ENCODE measurements at regions not wholly inside any gene's neighbourhood (a gene's known extent, or its start where the extent isn't known, plus 50 kb on each side); places are given as distances from the start of the nearest gene placed in this dataset.

DNA sequence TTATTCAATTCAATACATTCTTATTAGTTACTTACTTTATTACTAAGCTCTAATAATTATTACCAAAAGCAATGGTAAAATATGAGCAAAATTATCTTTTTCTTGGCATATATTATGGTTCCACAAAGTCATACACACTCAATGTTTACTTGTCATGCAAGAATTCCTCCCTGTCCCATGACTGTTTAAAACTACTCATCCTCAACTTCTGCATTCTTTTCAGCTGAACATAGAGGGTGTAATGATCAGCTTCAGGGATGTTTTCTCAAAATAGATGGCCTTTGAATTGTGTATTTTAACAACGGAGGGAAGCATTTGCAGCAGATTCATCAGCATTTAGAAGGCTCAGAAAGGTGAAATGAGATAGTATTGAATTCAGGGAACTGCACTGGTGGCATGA lies 499.0 kb downstream of the RWDD3 start:
- no peak overlapping the region for H3K4me3 ChIP-seq
- ChIA-PET POLR2A (no interaction called here), CTCF (ENCODE audit: low intra/inter-chr PET ratio) (no interaction called here)
- H3K79me2 ChIP-seq (ENCODE audit: control insufficient read depth, insufficient read depth, low read length): no peaks in the 10 kb centered on the region
- in situ Hi-C loops (cut with MboI) (no loop called here), intact Hi-C loops (cut with micrococcal nuclease) (no loop called here)
- H3K4me1 ChIP-seq (replicated peaks in 1 of 2; ENCODE audit: control insufficient read depth in 2 of 2, insufficient read depth in 2 of 2, low read length in 2 of 2): no peaks in the 10 kb centered on the region
- DNase-seq (ENCODE audit: extremely low read depth in 1 of 4, low spot score in 3 of 4): no peak
- no peak overlapping the region for H3K9ac ChIP-seq (ENCODE audit: insufficient read depth in 1 of 2, low read depth in 2 of 2, low read length in 2 of 2)
- H3K27ac ChIP-seq (ENCODE audit: extremely low read depth, low read depth, low read length): no peak overlapping the region
- no peaks in the 10 kb centered on the region for H3K27me3 ChIP-seq (ENCODE audit: control insufficient read depth in 2 of 2, insufficient read depth in 2 of 2, low read length in 2 of 2)
- FAIRE-seq: no peak
- H3K9me3 ChIP-seq (replicated peaks; ENCODE audit: control insufficient read depth, insufficient read depth, low read depth, low read length): 0 out of 2 replicates have a peak, but pooled peaks cover 2% of the 10 kb centered on the region
- no peaks in the 10 kb centered on the region for H4K20me1 ChIP-seq (replicated peaks; ENCODE audit: control insufficient read depth, insufficient read depth, low read length)
- H3K9me1 ChIP-seq (ENCODE audit: control insufficient read depth, insufficient read depth, low read length): no peaks in the 10 kb centered on the region
- H3K36me3 ChIP-seq (ENCODE audit: control insufficient read depth, insufficient read depth, low read length): no peaks in the 10 kb centered on the region
- ATAC-seq: no peak
- H2AFZ ChIP-seq (ENCODE audit: low read depth, low read length): no peak overlapping the region
- WGBS (ENCODE audit: insufficient coverage, low coverage, missing lambda C conversion rate): 8% methylated on average over 1 of the region's 1 CpG
- no peak overlapping the region for H3K4me2 ChIP-seq (ENCODE audit: insufficient read depth, low read length)
- no TSS peak for BruUV-seq (replicated peaks)
- TF ChIP-seq ZNF79 (CRISPR knock-in tag; IDR thresholded peaks at IDR 0.05; ENCODE audit: low read depth) (no peak), HDAC8 (tag; IDR thresholded peaks at IDR 0.05) (no peak), SMAD2 (IDR thresholded peaks at IDR 0.05; ENCODE audit: low read depth, low read length) (no peak), CREM (IDR thresholded peaks at IDR 0.05; ENCODE audit: low read depth) (no peak), HOXB6 (CRISPR knock-in tag; IDR thresholded peaks at IDR 0.05; ENCODE audit: borderline replicate concordance) (no peak), SIRT6 (IDR thresholded peaks at IDR 0.05; ENCODE audit: low read depth, low read length) (no peak), RBM25 (IDR thresholded peaks at IDR 0.05; ENCODE audit: low read depth, low read length, severe bottlenecking) (no peak), RBM14 (IDR thresholded peaks at IDR 0.05; ENCODE audit: borderline replicate concordance, insufficient read depth, low read depth, low read length) (no peak), TFAM (CRISPR knock-in tag; conservative IDR thresholded peaks at IDR 0.05) (no peak), TCF3 (CRISPR knock-in tag; IDR thresholded peaks at IDR 0.05) (no peak)
- TF ChIP-seq, protein P1, sequence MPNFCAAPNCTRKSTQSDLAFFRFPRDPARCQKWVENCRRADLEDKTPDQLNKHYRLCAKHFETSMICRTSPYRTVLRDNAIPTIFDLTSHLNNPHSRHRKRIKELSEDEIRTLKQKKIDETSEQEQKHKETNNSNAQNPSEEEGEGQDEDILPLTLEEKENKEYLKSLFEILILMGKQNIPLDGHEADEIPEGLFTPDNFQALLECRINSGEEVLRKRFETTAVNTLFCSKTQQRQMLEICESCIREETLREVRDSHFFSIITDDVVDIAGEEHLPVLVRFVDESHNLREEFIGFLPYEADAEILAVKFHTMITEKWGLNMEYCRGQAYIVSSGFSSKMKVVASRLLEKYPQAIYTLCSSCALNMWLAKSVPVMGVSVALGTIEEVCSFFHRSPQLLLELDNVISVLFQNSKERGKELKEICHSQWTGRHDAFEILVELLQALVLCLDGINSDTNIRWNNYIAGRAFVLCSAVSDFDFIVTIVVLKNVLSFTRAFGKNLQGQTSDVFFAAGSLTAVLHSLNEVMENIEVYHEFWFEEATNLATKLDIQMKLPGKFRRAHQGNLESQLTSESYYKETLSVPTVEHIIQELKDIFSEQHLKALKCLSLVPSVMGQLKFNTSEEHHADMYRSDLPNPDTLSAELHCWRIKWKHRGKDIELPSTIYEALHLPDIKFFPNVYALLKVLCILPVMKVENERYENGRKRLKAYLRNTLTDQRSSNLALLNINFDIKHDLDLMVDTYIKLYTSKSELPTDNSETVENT (CRISPR knock-in tag; IDR thresholded peaks at IDR 0.05): no peak
- TF ChIP-seq, protein P2, sequence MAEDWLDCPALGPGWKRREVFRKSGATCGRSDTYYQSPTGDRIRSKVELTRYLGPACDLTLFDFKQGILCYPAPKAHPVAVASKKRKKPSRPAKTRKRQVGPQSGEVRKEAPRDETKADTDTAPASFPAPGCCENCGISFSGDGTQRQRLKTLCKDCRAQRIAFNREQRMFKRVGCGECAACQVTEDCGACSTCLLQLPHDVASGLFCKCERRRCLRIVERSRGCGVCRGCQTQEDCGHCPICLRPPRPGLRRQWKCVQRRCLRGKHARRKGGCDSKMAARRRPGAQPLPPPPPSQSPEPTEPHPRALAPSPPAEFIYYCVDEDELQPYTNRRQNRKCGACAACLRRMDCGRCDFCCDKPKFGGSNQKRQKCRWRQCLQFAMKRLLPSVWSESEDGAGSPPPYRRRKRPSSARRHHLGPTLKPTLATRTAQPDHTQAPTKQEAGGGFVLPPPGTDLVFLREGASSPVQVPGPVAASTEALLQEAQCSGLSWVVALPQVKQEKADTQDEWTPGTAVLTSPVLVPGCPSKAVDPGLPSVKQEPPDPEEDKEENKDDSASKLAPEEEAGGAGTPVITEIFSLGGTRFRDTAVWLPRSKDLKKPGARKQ (CRISPR knock-in tag; IDR thresholded peaks at IDR 0.05): no peak
- TF ChIP-seq, protein P3, sequence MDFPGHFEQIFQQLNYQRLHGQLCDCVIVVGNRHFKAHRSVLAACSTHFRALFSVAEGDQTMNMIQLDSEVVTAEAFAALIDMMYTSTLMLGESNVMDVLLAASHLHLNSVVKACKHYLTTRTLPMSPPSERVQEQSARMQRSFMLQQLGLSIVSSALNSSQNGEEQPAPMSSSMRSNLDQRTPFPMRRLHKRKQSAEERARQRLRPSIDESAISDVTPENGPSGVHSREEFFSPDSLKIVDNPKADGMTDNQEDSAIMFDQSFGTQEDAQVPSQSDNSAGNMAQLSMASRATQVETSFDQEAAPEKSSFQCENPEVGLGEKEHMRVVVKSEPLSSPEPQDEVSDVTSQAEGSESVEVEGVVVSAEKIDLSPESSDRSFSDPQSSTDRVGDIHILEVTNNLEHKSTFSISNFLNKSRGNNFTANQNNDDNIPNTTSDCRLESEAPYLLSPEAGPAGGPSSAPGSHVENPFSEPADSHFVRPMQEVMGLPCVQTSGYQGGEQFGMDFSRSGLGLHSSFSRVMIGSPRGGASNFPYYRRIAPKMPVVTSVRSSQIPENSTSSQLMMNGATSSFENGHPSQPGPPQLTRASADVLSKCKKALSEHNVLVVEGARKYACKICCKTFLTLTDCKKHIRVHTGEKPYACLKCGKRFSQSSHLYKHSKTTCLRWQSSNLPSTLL (IDR thresholded peaks at IDR 0.05): no peak
- TF ChIP-seq, protein P4, sequence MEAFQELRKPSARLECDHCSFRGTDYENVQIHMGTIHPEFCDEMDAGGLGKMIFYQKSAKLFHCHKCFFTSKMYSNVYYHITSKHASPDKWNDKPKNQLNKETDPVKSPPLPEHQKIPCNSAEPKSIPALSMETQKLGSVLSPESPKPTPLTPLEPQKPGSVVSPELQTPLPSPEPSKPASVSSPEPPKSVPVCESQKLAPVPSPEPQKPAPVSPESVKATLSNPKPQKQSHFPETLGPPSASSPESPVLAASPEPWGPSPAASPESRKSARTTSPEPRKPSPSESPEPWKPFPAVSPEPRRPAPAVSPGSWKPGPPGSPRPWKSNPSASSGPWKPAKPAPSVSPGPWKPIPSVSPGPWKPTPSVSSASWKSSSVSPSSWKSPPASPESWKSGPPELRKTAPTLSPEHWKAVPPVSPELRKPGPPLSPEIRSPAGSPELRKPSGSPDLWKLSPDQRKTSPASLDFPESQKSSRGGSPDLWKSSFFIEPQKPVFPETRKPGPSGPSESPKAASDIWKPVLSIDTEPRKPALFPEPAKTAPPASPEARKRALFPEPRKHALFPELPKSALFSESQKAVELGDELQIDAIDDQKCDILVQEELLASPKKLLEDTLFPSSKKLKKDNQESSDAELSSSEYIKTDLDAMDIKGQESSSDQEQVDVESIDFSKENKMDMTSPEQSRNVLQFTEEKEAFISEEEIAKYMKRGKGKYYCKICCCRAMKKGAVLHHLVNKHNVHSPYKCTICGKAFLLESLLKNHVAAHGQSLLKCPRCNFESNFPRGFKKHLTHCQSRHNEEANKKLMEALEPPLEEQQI (IDR thresholded peaks at IDR 0.05): no peak
